SU-DHL-6 (cell line): ENCODE measurements at regions not wholly inside any gene's neighbourhood (a gene's known extent, or its start where the extent isn't known, plus 50 kb on each side); places are given as distances from the start of the nearest gene placed in this dataset.

ENCODE experiments used
- H2AFZ ChIP-seq: fragments of 200-600 bp; sonication (generic); 2 replicates; pipeline ENCODE4 v1.6.1; 2014; ENCODE audit warnings: low read depth, mild to moderate bottlenecking, moderate library complexity, mixed read lengths, antibody characterized with exemption, low read length; ENCODE audit not compliant: severe bottlenecking
- H3F3A ChIP-seq: fragments of 200-600 bp; shearing (Covaris generic); 2 replicates; pipeline ENCODE4 v1.6.0; 2016; ENCODE audit warnings: antibody characterized with exemption, mild to moderate bottlenecking; ENCODE audit not compliant: insufficient read depth
- H3K27ac ChIP-seq: fragments of 200-600 bp; sonication (generic); 2 replicates; pipeline ENCODE4 v1.5.1; 2016; ENCODE audit warnings: low read depth, mild to moderate bottlenecking, low read length, moderate library complexity, mixed read lengths
- H3K27me3 ChIP-seq: fragments of 200-600 bp; sonication (generic), shearing (Covaris generic); 2 replicates; pipeline ENCODE4 v1.6.0; 2014; ENCODE audit warnings: mild to moderate bottlenecking, low read length
- H3K36me3 ChIP-seq: fragments of 200-600 bp; sonication (generic); 2 replicates; pipeline ENCODE4 v1.6.1; 2014; ENCODE audit warnings: mild to moderate bottlenecking, low read length, mixed read lengths
- H3K4me2 ChIP-seq: fragments of 300-600, 200-600 bp; shearing (Covaris generic), sonication (generic); 2 replicates; pipeline ENCODE4 v1.6.0; 2014; ENCODE audit warnings: low read length, low read depth, mild to moderate bottlenecking; ENCODE audit not compliant: poor library complexity, severe bottlenecking
- H3K4me3 ChIP-seq: fragments of 200-600 bp; sonication (generic); 2 replicates; pipeline ENCODE4 v1.5.1; 2014; ENCODE audit warnings: antibody characterized with exemption, low read length, mild to moderate bottlenecking, mixed read lengths; ENCODE audit not compliant: insufficient read depth, poor library complexity, severe bottlenecking
- H3K79me2 ChIP-seq: fragments of 200-600 bp; sonication (generic); 2 replicates; pipeline ENCODE4 v1.6.1; 2014; ENCODE audit warnings: mild to moderate bottlenecking, low read length, moderate library complexity; ENCODE audit not compliant: insufficient read depth
- H3K9ac ChIP-seq: fragments of 200-600 bp; sonication (generic); 2 replicates; pipeline ENCODE4 v1.7.0; 2014; ENCODE audit warnings: mild to moderate bottlenecking, low read length
- H3K9me2 ChIP-seq: fragments of 200-600 bp; sonication (generic); replicated peaks from 2 replicates; pipeline ENCODE4 v1.6.1; 2014; ENCODE audit warnings: low read length; ENCODE audit not compliant: insufficient read depth
- H3K9me3 ChIP-seq: fragments of 200-600 bp; sonication (generic); 2 replicates; pipeline ENCODE4 v1.6.1; 2014; ENCODE audit warnings: low read length, mixed read lengths; ENCODE audit not compliant: insufficient read depth
- H4K20me1 ChIP-seq: fragments of 200-600 bp; sonication (generic); 2 replicates; pipeline ENCODE4 v1.6.1; 2014; ENCODE audit warnings: low read depth, mild to moderate bottlenecking, antibody characterized with exemption, low read length, moderate library complexity, mixed read lengths
- CTCF ChIP-seq: fragments of 200-600 bp; sonication (generic); IDR thresholded peaks from one replicate; pipeline ENCODE4 v1.5.1; 2017; ENCODE audit warnings: antibody characterized with exemption, mild to moderate bottlenecking, low read length, moderate library complexity; ENCODE audit not compliant: insufficient read depth, poor library complexity, severe bottlenecking
- EZH2phosphoT487 ChIP-seq: fragments of 200-600 bp; sonication (generic), shearing (Covaris generic); conservative IDR thresholded peaks from 2 replicates; pipeline ENCODE4 v1.6.1; 2018; ENCODE audit warnings: mild to moderate bottlenecking, antibody characterized with exemption, low read length, moderate library complexity, mixed read lengths

GRCh38 chr2:196454492-196454891, 185.0 kb upstream of the CCDC150 start:
- H2AFZ ChIP-seq: no peak overlapping the region
- no peaks in the 10 kb centered on the region for H3K9me2 ChIP-seq
- H3K79me2 ChIP-seq: no peaks in the 10 kb centered on the region
- H3K4me2 ChIP-seq: no peak overlapping the region
- H3K9me3 ChIP-seq: no peaks in the 10 kb centered on the region
- H3K27me3 ChIP-seq: no peaks in the 10 kb centered on the region
- no peaks in the 10 kb centered on the region for H3F3A ChIP-seq
- TF ChIP-seq CTCF (no peak), EZH2phosphoT487 (no peak)
- H4K20me1 ChIP-seq: no peaks in the 10 kb centered on the region
- H3K27ac ChIP-seq: no peak overlapping the region
- no peak overlapping the region for H3K4me3 ChIP-seq
- H3K36me3 ChIP-seq: no peaks in the 10 kb centered on the region
- H3K9ac ChIP-seq: no peak overlapping the region

GRCh38 chr2:196459539-196459938, 180.0 kb upstream of the CCDC150 start:
- Histone ChIP-seq H2AFZ (no peak overlapping the region), H3K27me3 (no peaks in the 10 kb centered on the region), H3F3A (no peaks in the 10 kb centered on the region), H3K79me2 (no peaks in the 10 kb centered on the region), H3K27ac (no peak overlapping the region), H3K4me2 (no peak overlapping the region), H4K20me1 (no peaks in the 10 kb centered on the region), H3K36me3 (no peaks in the 10 kb centered on the region), H3K9ac (no peak overlapping the region), H3K9me2 (no peaks in the 10 kb centered on the region; the same call in 1 of the 2 replicates), H3K4me3 (no peak overlapping the region), H3K9me3 (no peaks in the 10 kb centered on the region)
- TF ChIP-seq EZH2phosphoT487: no peak
- no peak for TF ChIP-seq CTCF

GRCh38 chr2:196463706-196464105, 175.8 kb upstream of the CCDC150 start:
- H4K20me1 ChIP-seq: no peaks in the 10 kb centered on the region
- H3K9ac ChIP-seq: no peak overlapping the region
- H3K27me3 ChIP-seq: no peaks in the 10 kb centered on the region
- no peak overlapping the region for H3K4me2 ChIP-seq
- no peak overlapping the region for H2AFZ ChIP-seq
- H3K36me3 ChIP-seq: no peaks in the 10 kb centered on the region
- H3K4me3 ChIP-seq: no peak overlapping the region
- no peak for TF ChIP-seq CTCF
- no peak for TF ChIP-seq EZH2phosphoT487
- H3K9me2 ChIP-seq: no peaks in the 10 kb centered on the region; the same call in 1 of the 2 replicates
- H3K27ac ChIP-seq: no peak overlapping the region
- no peaks in the 10 kb centered on the region for H3F3A ChIP-seq
- no peaks in the 10 kb centered on the region for H3K79me2 ChIP-seq
- H3K9me3 ChIP-seq: no peaks in the 10 kb centered on the region
